Caco-2 (cell line): ENCODE measurements at regions not wholly inside any gene's neighbourhood (a gene's known extent, or its start where the extent isn't known, plus 50 kb on each side); places are given as distances from the start of the nearest gene placed in this dataset.
A peak's percentile ranks its signal among the peaks of the same experiment; 100 is the strongest.

Experiments
- BruUV-seq: library from RNA; stranded (reverse); fragments of 400-500 nt; replicated peaks from 2 replicates; lab custom pipeline; 2021; lab: Mats Ljungman, UMichigan
- CTCF ChIA-PET: fragments of 300-600 bp; sonication (Branson Sonifier 250); formaldehyde crosslinking; loops from one replicate; lab custom pipeline; 2022; ENCODE audit warnings: antibody characterized with exemption; lab: Charles Lee
- POLR2A ChIA-PET: fragments of 300-600 bp; sonication (Branson Sonifier 250); formaldehyde crosslinking; loops from one replicate; lab custom pipeline; 2022; ENCODE audit warnings: antibody characterized with exemption; lab: Charles Lee
- DNase-seq, 2 experiments: peaks; one replicate each; pipeline versions ENCODE4 v3.0.0 to v3.0.0-alpha.2; 2020 to 2022
- H3K27me3 ChIP-seq: replicated peaks from 2 replicates; pipeline ENCODE4 v1.6.0; 2011; ENCODE audit warnings: low read length; ENCODE audit not compliant: control insufficient read depth, insufficient read depth
- H3K36me3 ChIP-seq: 2 replicates; pipeline ENCODE4 v1.5.1; 2011; ENCODE audit warnings: low read length; ENCODE audit not compliant: control insufficient read depth, insufficient read depth
- H3K4me1 ChIP-seq: fragments of 250-450 bp; sonication (Bioruptor Pico); 2 replicates; pipeline ENCODE4 v1.5.1; 2020; ENCODE audit warnings: mild to moderate bottlenecking
- H3K4me3 ChIP-seq: 2 replicates; pipeline ENCODE4 v1.5.1; 2011; ENCODE audit warnings: low read depth, mild to moderate bottlenecking, control low read depth, low read length
- H3K9me3 ChIP-seq: fragments of 250-450 bp; sonication (Bioruptor Pico); 2 replicates; pipeline ENCODE4 v1.5.1; 2020; ENCODE audit warnings: mild to moderate bottlenecking, moderate library complexity
- H3K27ac Mint-ChIP-seq: one replicate; pipeline ENCODE4 v1.8.0; 2022; ENCODE audit warnings: mixed read lengths; ENCODE audit not compliant: unreplicated experiment
- H3K27me3 Mint-ChIP-seq: one replicate; pipeline ENCODE4 v1.8.0; 2022; ENCODE audit warnings: mixed read lengths; ENCODE audit not compliant: insufficient read depth, unreplicated experiment
- H3K36me3 Mint-ChIP-seq: one replicate; pipeline ENCODE4 v1.8.0; 2022; ENCODE audit warnings: mild to moderate bottlenecking, mixed read lengths; ENCODE audit not compliant: insufficient read depth, unreplicated experiment
- H3K4me1 Mint-ChIP-seq: one replicate; pipeline ENCODE4 v1.8.0; 2022; ENCODE audit warnings: low read depth, mixed read lengths; ENCODE audit not compliant: unreplicated experiment
- H3K4me3 Mint-ChIP-seq: one replicate; pipeline ENCODE4 v1.8.0; 2022; ENCODE audit warnings: mild to moderate bottlenecking, moderate library complexity, mixed read lengths; ENCODE audit not compliant: unreplicated experiment
- H3K9me3 Mint-ChIP-seq: one replicate; pipeline ENCODE4 v1.8.0; 2022; ENCODE audit warnings: mixed read lengths; ENCODE audit not compliant: unreplicated experiment
- intact Hi-C: fragments of 100-400 bp; cut with micrococcal nuclease; formaldehyde crosslinking; loops from one replicate; pipeline ENCODE4 v1.10.0; 2022; ENCODE audit not compliant: unreplicated experiment
- TF ChIP-seq, protein P1 (sequence below), 2 experiments: fragments of 200-600 bp in 1 of 2; IDR thresholded peaks; 1 replicate in 1 of 2; 2 replicates in 1 of 2; pipeline versions ENCODE4 v1.5.1 to v1.8.0; 2011 to 2022; ENCODE audit warnings: antibody characterized with exemption in 1 of 2, control low read depth in 1 of 2, inconsistent platforms in 1 of 2, low read depth in 1 of 2, low read length in 1 of 2, mild to moderate bottlenecking in 1 of 2, moderate library complexity in 1 of 2; ENCODE audit not compliant: insufficient read depth in 1 of 2, severe bottlenecking in 1 of 2, unreplicated experiment in 1 of 2

DNA sequence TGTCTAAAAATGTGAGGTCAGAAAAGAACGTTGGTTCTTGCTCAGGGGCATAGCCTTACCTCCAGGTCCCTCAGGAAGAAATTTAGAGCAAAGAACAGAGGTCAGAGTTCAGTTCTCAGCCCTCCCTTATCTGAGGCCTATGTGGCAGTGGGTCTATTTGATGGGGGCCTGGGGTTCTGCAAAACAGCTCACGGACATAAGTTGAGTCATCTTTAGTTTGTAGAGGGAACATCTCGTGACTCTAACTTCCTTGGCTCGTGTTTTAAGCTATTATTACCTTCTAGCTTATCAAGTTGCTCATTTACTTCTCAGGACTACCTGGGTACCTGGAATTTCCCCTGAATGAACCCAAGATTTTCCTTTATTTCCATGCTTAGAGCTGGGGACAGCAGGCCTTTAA, 91.3 kb upstream of the AMOTL1 start:
- Histone ChIP-seq H3K36me3 (no peaks in the 10 kb centered on the region), H3K27me3 (no peaks in the 10 kb centered on the region), H3K9me3 (peaks cover 14% of the 10 kb centered on the region), H3K4me1 (peaks cover 47% of the 10 kb centered on the region), H3K4me3 (no peak overlapping the region)
- ChIA-PET POLR2A (interaction anchor here (1.2 kb wide), 1 partner anchor 12 kb away, joined by 3 read pairs; no protein-coding TSS in a partner anchor), CTCF (interaction anchor here (2.6 kb wide), 1 partner anchor 54 kb away, joined by 10 read pairs; no protein-coding TSS in a partner anchor)
- intact Hi-C loops = no loop called here
- TF ChIP-seq, protein P1, sequence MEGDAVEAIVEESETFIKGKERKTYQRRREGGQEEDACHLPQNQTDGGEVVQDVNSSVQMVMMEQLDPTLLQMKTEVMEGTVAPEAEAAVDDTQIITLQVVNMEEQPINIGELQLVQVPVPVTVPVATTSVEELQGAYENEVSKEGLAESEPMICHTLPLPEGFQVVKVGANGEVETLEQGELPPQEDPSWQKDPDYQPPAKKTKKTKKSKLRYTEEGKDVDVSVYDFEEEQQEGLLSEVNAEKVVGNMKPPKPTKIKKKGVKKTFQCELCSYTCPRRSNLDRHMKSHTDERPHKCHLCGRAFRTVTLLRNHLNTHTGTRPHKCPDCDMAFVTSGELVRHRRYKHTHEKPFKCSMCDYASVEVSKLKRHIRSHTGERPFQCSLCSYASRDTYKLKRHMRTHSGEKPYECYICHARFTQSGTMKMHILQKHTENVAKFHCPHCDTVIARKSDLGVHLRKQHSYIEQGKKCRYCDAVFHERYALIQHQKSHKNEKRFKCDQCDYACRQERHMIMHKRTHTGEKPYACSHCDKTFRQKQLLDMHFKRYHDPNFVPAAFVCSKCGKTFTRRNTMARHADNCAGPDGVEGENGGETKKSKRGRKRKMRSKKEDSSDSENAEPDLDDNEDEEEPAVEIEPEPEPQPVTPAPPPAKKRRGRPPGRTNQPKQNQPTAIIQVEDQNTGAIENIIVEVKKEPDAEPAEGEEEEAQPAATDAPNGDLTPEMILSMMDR (IDR thresholded peaks at IDR 0.05; ENCODE audit: insufficient read depth in 1 of 2, low read depth in 1 of 2, low read length in 1 of 2, severe bottlenecking in 1 of 2, unreplicated experiment in 1 of 2) = no peak
- Mint-ChIP-seq H3K4me3 (no peak overlapping the region), H3K27me3 (no peaks in the 10 kb centered on the region), H3K4me1 (peaks cover 38% of the 10 kb centered on the region), H3K36me3 (no peaks in the 10 kb centered on the region), H3K9me3 (peaks cover 22% of the 10 kb centered on the region), H3K27ac (peak overlapping the region; percentile 28)
- no TSS peak for BruUV-seq
- peak; percentile 49 to 74 for DNase-seq

GRCh38 chr11:94678236-94678635, 89.9 kb upstream of the AMOTL1 start:
- H3K27me3 Mint-ChIP-seq = no peaks in the 10 kb centered on the region
- Histone ChIP-seq H3K36me3 (no peaks in the 10 kb centered on the region), H3K27me3 (no peaks in the 10 kb centered on the region), H3K4me3 (no peak overlapping the region), H3K9me3 (0 out of 2 replicates have a peak, but pooled peaks cover 2% of the 10 kb centered on the region), H3K4me1 (peaks cover 47% of the 10 kb centered on the region)
- peaks cover 43% of the 10 kb centered on the region for H3K4me1 Mint-ChIP-seq
- peak overlapping the region; percentile 28 for H3K27ac Mint-ChIP-seq
- CTCF ChIA-PET = interaction anchor here (1.0 to 2.6 kb wide), 3 partner anchors 55 to 90 kb away, joined by 3 to 10 read pairs (median 3); partner anchors contain the start of gene AMOTL1
- TF ChIP-seq, protein P1 (IDR thresholded peaks at IDR 0.05; ENCODE audit: insufficient read depth in 1 of 2, low read depth in 1 of 2, low read length in 1 of 2, severe bottlenecking in 1 of 2, unreplicated experiment in 1 of 2) = no peak
- intact Hi-C loops = no loop called here
- no peak overlapping the region for H3K4me3 Mint-ChIP-seq
- DNase-seq = no peak
- BruUV-seq = no TSS peak
- H3K36me3 Mint-ChIP-seq = no peaks in the 10 kb centered on the region
- POLR2A ChIA-PET = interaction anchor here (0.7 kb wide), 1 partner anchor 549 kb away, joined by 3 read pairs; the partner anchor contains the start of gene PANX1
- H3K9me3 Mint-ChIP-seq = peaks cover 22% of the 10 kb centered on the region

GRCh38 chr11:94678901-94679300, 89.3 kb upstream of the AMOTL1 start:
- intact Hi-C loops = no loop called here
- CTCF ChIA-PET = interaction anchor here (0.9 to 2.6 kb wide), 4 partner anchors 16 to 89 kb away, joined by 3 to 10 read pairs (median 4); partner anchors contain the start of gene AMOTL1

More at GRCh38 chr11:94678901-94679300, 89.3 kb upstream of the AMOTL1 start:
- Histone ChIP-seq H3K4me3 (no peak overlapping the region), H3K4me1 (peaks cover 47% of the 10 kb centered on the region), H3K9me3 (0 out of 2 replicates have a peak, but pooled peaks cover 2% of the 10 kb centered on the region), H3K36me3 (no peaks in the 10 kb centered on the region), H3K27me3 (no peaks in the 10 kb centered on the region)
- peaks cover 43% of the 10 kb centered on the region for H3K4me1 Mint-ChIP-seq
- TF ChIP-seq, protein P1 (IDR thresholded peaks at IDR 0.05; ENCODE audit: insufficient read depth in 1 of 2, low read depth in 1 of 2, low read length in 1 of 2, severe bottlenecking in 1 of 2, unreplicated experiment in 1 of 2) = no peak
- DNase-seq = no peak
- no peak overlapping the region for H3K4me3 Mint-ChIP-seq
- H3K9me3 Mint-ChIP-seq = peaks cover 19% of the 10 kb centered on the region
- no peaks in the 10 kb centered on the region for H3K27me3 Mint-ChIP-seq
- no peaks in the 10 kb centered on the region for H3K36me3 Mint-ChIP-seq
- BruUV-seq = no TSS peak
- POLR2A ChIA-PET = interaction anchor here (0.7 kb wide), 1 partner anchor 550 kb away, joined by 3 read pairs; the partner anchor contains the start of gene PANX1
- no peak overlapping the region for H3K27ac Mint-ChIP-seq
